BLaER1 (cell line): ENCODE measurements at regions not wholly inside any gene's neighbourhood (a gene's known extent, or its start where the extent isn't known, plus 50 kb on each side); places are given as distances from the start of the nearest gene placed in this dataset.
"Not testable (repeated sequence)": the region's sequence is repeated elsewhere in the genome, so short reads cannot be mapped to it uniquely, and the experiment has no call there.

ENCODE experiments used
- H3K27ac ChIP-seq: shearing (Covaris generic); formaldehyde crosslinking; 2 replicates; pipeline ENCODE4 v1.8.1; 2022
- H3K27me3 ChIP-seq: shearing (Covaris generic); formaldehyde crosslinking; 2 replicates; pipeline ENCODE4 v1.8.1; 2022
- H3K36me3 ChIP-seq: shearing (Covaris generic); formaldehyde crosslinking; 2 replicates; pipeline ENCODE4 v1.8.1; 2022
- H3K4me1 ChIP-seq: shearing (Covaris generic); formaldehyde crosslinking; 2 replicates; pipeline ENCODE4 v1.8.1; 2022
- H3K4me2 ChIP-seq: shearing (Covaris generic); formaldehyde crosslinking; 2 replicates; pipeline ENCODE4 v1.8.1; 2022
- H3K4me3 ChIP-seq: shearing (Covaris generic); formaldehyde crosslinking; 2 replicates; pipeline ENCODE4 v1.8.1; 2022
- H3K9ac ChIP-seq: shearing (Covaris generic); formaldehyde crosslinking; 2 replicates; pipeline ENCODE4 v1.8.1; 2022
- H3K9me3 ChIP-seq: shearing (Covaris generic); formaldehyde crosslinking; 2 replicates; pipeline ENCODE4 v1.8.1; 2022
- H4K20me1 ChIP-seq: shearing (Covaris generic); formaldehyde crosslinking; 2 replicates; pipeline ENCODE4 v1.8.1; 2022
- Cebpa-rat ChIP-seq: shearing (Covaris generic); IDR thresholded peaks from 2 replicates; pipeline ENCODE4 v1.8.1; 2022

DNA sequence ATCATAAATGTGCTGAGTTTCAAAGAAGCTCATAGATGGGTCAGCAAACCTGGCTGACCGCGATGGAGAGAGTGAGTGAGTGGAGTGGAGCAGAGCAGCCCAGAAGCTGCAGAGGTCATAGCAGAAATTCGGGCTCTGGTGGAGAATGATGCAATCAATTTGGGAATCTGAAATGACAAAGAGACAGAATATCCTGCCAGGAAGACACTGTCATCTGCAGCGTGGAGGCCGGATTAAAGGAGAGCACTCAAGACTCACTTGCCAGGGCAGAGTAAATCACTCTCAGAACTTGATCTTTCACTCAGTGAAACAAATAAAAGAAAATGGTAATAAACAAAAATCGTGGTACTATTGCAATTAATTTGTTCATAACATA lies 109.6 kb upstream of the RREB1 start:
- Histone ChIP-seq H3K4me3 (no peak overlapping the region), H3K27me3 (no peaks in the 10 kb centered on the region), H3K9me3 (no peaks in the 10 kb centered on the region), H3K9ac (no peak overlapping the region), H3K4me1 (no peaks in the 10 kb centered on the region), H3K27ac (no peak overlapping the region), H4K20me1 (no peaks in the 10 kb centered on the region), H3K4me2 (no peak overlapping the region), H3K36me3 (no peaks in the 10 kb centered on the region)
- no peak for TF ChIP-seq Cebpa-rat

- Histone ChIP-seq H3K27me3 (no peaks in the 10 kb centered on the region), H4K20me1 (no peaks in the 10 kb centered on the region), H3K4me2 (no peak overlapping the region), H3K4me1 (peaks cover 14% of the 10 kb centered on the region), H3K36me3 (no peaks in the 10 kb centered on the region), H3K9ac (no peak overlapping the region), H3K9me3 (no peaks in the 10 kb centered on the region), H3K27ac (no peak overlapping the region), H3K4me3 (no peak overlapping the region)
- no peak for TF ChIP-seq Cebpa-rat
These were observed 106.7 kb upstream of the RREB1 start for GRCh38 chr6:7000825-7001777.

DNA sequence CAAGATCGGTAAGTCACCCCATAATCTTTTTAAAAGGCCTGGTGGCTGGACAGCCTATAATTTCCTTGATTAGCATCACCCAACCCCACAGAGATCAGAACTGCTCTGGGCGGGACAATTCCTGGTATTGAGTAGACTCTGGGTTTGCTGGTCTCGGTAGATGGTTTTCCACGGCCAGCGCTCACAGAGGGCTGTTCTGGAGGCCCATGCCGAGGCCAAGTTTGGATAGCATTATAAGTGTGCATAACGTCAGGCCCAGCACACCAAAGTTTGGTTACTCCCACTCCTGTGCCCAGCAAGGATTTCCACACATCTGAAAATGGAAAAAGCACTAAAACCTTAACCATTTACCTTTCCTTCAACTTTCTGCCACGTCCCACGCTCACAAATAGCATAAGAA lies 104.7 kb upstream of the RREB1 start:
- Histone ChIP-seq H3K9me3 (no peaks in the 10 kb centered on the region), H3K4me1 (peaks cover 14% of the 10 kb centered on the region), H4K20me1 (no peaks in the 10 kb centered on the region), H3K4me2 (no peak overlapping the region), H3K27ac (no peak overlapping the region), H3K4me3 (no peak overlapping the region), H3K9ac (no peak overlapping the region), H3K36me3 (no peaks in the 10 kb centered on the region), H3K27me3 (no peaks in the 10 kb centered on the region)
- no peak for TF ChIP-seq Cebpa-rat

DNA sequence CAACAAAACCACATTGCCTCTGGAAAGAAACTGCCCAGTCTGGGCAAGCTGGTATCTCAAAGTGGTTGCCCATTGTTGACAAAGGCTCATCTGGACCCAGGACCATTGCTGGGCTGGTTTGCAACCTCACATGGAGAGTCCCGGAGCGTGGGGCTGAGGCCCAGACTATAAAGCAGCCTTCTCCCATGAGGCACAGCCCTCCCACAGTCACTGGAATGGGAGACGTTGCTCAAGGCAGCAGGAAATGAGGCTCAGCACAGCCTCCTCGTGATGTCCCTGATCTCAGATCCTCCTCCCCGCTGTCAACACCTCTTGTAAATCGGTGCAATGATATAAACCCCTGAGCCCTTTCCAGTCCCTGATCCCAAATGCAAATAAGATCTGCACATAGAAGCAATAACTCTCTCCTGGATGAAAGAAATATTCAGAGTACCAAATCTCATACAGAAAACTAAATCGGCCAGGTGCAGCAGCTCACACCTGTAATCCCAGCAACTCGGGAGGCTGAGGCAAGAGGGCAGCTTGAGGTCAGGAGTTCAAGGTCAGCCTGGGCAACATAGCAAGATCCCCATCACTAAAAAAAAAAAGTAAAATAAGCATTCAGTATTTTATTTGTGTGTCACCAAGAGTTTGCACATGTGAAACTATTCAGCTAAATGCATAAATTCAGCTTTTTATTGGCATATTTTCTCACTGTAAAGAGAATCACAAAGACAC lies 103.0 kb upstream of the RREB1 start:
- no peaks in the 10 kb centered on the region for H3K36me3 ChIP-seq
- no peak overlapping the region for H3K4me3 ChIP-seq
- H3K27ac ChIP-seq = no peak overlapping the region
- H3K9ac ChIP-seq = no peak overlapping the region
- peaks cover 14% of the 10 kb centered on the region for H3K4me1 ChIP-seq
- TF ChIP-seq Cebpa-rat = no peak
- H4K20me1 ChIP-seq = no peaks in the 10 kb centered on the region
- no peaks in the 10 kb centered on the region for H3K9me3 ChIP-seq
- peak overlapping the region; percentile 45 for H3K4me2 ChIP-seq
- H3K27me3 ChIP-seq = no peaks in the 10 kb centered on the region

DNA sequence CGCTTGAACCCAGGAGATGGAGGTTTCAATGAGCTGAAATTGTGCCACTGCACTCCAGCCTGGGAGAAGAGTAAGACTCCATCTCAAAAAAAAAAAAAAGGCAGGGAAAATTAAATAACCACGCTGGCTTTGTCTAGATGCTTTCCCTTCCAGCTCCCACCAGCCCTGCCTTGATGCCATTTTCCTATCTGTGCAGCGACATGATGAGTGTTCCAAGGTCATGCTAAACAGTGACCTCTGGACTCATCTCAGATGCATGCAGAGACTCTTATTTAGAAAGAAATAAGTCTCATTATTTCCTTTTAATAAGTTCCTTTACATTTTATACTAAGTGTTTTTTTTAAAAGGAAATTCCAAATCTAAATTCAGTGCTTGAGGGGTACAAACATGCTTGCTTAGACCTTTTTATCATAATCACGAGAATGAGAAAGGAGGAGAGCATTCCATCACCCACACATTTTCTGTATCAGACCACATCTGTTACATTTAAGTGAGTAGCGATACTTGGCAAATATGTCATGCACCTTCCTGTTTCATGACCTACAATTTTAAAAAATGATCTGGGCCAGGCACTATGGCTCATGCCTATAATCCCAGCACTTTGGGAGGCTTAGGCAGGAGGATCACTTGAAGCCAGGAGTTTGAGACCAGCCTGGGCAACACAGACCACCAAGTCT lies 101.1 kb upstream of the RREB1 start:
- no peaks in the 10 kb centered on the region for H3K9me3 ChIP-seq
- H3K4me2 ChIP-seq = no peak overlapping the region
- H3K36me3 ChIP-seq = no peaks in the 10 kb centered on the region
- H3K27me3 ChIP-seq = no peaks in the 10 kb centered on the region
- H4K20me1 ChIP-seq = no peaks in the 10 kb centered on the region
- peaks cover 14% of the 10 kb centered on the region for H3K4me1 ChIP-seq
- H3K27ac ChIP-seq = no peak overlapping the region
- TF ChIP-seq Cebpa-rat = no peak
- no peak overlapping the region for H3K4me3 ChIP-seq
- H3K9ac ChIP-seq = no peak overlapping the region

GRCh38 chr6:7008451-7008988 lies 99.2 kb upstream of the RREB1 start:
- Histone ChIP-seq H3K4me1 (peaks cover 14% of the 10 kb centered on the region), H4K20me1 (no peaks in the 10 kb centered on the region), H3K4me2 (no peak overlapping the region), H3K9ac (no peak overlapping the region), H3K36me3 (no peaks in the 10 kb centered on the region), H3K27ac (no peak overlapping the region), H3K9me3 (no peaks in the 10 kb centered on the region), H3K27me3 (no peaks in the 10 kb centered on the region), H3K4me3 (no peak overlapping the region)
- TF ChIP-seq Cebpa-rat = no peak

DNA sequence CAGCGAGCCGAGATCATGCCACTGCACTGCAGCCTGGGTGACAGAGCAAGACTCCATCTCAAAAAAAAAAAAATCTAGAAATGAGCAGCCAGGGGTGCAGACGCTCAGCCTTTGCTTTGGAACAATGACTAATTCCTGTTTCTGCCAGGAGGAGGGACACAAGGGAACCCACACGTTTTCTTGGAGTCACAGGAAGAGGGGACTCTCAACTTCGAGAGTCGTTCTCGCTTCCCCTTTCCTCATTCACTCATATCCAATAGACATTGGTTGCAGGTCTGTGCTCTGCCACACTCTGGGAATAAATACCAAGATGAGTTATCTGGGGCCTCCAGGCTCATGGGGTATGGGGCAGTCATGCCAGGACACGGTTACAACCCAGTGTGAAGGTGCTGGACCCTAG lies 91.5 kb upstream of the RREB1 start:
- no peak for TF ChIP-seq Cebpa-rat
- H3K27ac ChIP-seq = no peak overlapping the region
- no peaks in the 10 kb centered on the region for H3K9me3 ChIP-seq
- H3K4me3 ChIP-seq = no peak overlapping the region
- no peaks in the 10 kb centered on the region for H3K27me3 ChIP-seq
- no peaks in the 10 kb centered on the region for H4K20me1 ChIP-seq
- no peak overlapping the region for H3K4me2 ChIP-seq
- no peaks in the 10 kb centered on the region for H3K36me3 ChIP-seq
- H3K4me1 ChIP-seq = no peaks in the 10 kb centered on the region
- no peak overlapping the region for H3K9ac ChIP-seq

GRCh38 chr6:7021301-7021700 lies 86.5 kb upstream of the RREB1 start:
- Histone ChIP-seq H3K4me2 (no peak overlapping the region), H3K36me3 (no peaks in the 10 kb centered on the region), H4K20me1 (no peaks in the 10 kb centered on the region), H3K27me3 (no peaks in the 10 kb centered on the region), H3K4me3 (no peak overlapping the region), H3K27ac (no peak overlapping the region), H3K9me3 (no peaks in the 10 kb centered on the region), H3K9ac (no peak overlapping the region), H3K4me1 (no peaks in the 10 kb centered on the region)
- TF ChIP-seq Cebpa-rat = no peak

GRCh38 chr6:7025861-7026260 lies 81.9 kb upstream of the RREB1 start:
- no peak for TF ChIP-seq Cebpa-rat
- Histone ChIP-seq H4K20me1 (no peaks in the 10 kb centered on the region), H3K4me1 (no peaks in the 10 kb centered on the region), H3K36me3 (no peaks in the 10 kb centered on the region), H3K9me3 (no peaks in the 10 kb centered on the region), H3K9ac (no peak overlapping the region), H3K27me3 (no peaks in the 10 kb centered on the region), H3K27ac (no peak overlapping the region), H3K4me3 (no peak overlapping the region), H3K4me2 (no peak overlapping the region)

DNA sequence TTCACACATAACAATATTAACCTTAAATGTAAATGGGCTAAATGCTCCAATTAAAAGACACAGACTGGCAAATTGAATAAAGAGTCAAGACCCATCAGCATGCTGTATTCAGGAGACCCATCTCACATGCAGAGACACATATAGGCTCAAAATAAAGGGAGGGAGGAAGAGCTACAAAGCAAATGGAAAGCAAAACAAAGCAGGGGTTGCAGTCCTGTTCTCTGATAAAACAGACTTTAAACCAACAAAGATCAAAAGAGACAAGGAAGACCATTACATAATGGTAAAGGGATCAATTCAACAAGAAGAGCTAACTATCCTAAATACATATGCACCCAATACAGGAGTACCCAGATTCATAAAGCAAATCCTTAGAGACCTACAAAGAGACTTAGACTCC lies 78.8 kb upstream of the RREB1 start:
- H3K9me3 ChIP-seq, H4K20me1 ChIP-seq, H3K4me1 ChIP-seq, H3K27ac ChIP-seq, H3K4me3 ChIP-seq, H3K36me3 ChIP-seq, H3K4me2 ChIP-seq, H3K27me3 ChIP-seq, H3K9ac ChIP-seq: not testable (repeated sequence)

GRCh38 chr6:7030968-7031367 lies 76.8 kb upstream of the RREB1 start:
- not testable (repeated sequence) for H3K9ac ChIP-seq, H4K20me1 ChIP-seq, H3K27ac ChIP-seq, H3K4me3 ChIP-seq, H3K9me3 ChIP-seq, H3K36me3 ChIP-seq, H3K4me2 ChIP-seq, H3K27me3 ChIP-seq, H3K4me1 ChIP-seq
